GM19372 (cell line): ENCODE measurements at regions not wholly inside any gene's neighbourhood (a gene's known extent, or its start where the extent isn't known, plus 50 kb on each side); places are given as distances from the start of the nearest gene placed in this dataset.

ENCODE experiments used
- ATAC-seq: cut with Tn5 transposase; IDR thresholded peaks from one replicate; pipeline ENCODE4 v1.9.1; 2021; ENCODE audit warnings: mild to moderate bottlenecking, low read depth, moderate library complexity; ENCODE audit not compliant: unreplicated experiment

DNA sequence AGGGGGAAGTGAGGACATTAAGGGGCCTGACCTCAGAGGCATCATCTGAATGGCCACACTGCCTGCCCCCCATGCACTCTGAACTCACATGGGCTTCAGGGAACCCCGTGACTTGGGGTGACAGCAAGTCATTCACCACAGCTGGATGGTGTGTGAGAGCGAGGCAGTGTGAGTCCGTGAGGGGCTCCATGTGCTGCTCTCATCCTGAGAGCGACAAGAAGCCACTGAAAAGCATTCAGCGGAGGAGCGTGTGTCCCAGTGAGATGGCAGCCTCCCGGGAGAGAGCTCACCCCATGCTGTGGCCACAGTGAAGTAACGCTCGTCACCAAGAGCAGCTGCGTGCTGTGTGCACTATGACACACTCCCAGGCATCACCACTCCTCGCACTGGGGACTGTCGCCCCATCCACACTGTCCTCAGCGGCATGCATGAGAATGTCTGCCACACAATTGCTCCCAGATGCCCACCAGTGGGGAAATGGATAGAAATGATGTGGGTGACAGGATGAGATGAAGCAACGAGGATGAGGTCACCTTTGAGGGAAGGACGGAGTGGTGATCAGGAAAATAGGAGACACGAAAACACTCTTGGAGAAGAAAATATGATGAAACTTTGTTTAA lies 213.0 kb upstream of the RAB6C start:
- ATAC-seq = no peak

- ATAC-seq = no peak
Measured at GRCh38 chr2:129767346-129768035, 212.0 kb upstream of the RAB6C start.

- ATAC-seq = no peak
Measured at GRCh38 chr2:129768036-129768386, 211.5 kb upstream of the RAB6C start.

GRCh38 chr2:129768485-129769184 lies 210.8 kb upstream of the RAB6C start:
- no peak for ATAC-seq

- ATAC-seq = no peak
Measured at GRCh38 chr2:129769185-129769991, 210.1 kb upstream of the RAB6C start.

- ATAC-seq = no peak
Measured at GRCh38 chr2:129771418-129772189, 207.9 kb upstream of the RAB6C start.

- no peak for ATAC-seq
Measured at GRCh38 chr2:129772190-129772579, 207.3 kb upstream of the RAB6C start.

DNA sequence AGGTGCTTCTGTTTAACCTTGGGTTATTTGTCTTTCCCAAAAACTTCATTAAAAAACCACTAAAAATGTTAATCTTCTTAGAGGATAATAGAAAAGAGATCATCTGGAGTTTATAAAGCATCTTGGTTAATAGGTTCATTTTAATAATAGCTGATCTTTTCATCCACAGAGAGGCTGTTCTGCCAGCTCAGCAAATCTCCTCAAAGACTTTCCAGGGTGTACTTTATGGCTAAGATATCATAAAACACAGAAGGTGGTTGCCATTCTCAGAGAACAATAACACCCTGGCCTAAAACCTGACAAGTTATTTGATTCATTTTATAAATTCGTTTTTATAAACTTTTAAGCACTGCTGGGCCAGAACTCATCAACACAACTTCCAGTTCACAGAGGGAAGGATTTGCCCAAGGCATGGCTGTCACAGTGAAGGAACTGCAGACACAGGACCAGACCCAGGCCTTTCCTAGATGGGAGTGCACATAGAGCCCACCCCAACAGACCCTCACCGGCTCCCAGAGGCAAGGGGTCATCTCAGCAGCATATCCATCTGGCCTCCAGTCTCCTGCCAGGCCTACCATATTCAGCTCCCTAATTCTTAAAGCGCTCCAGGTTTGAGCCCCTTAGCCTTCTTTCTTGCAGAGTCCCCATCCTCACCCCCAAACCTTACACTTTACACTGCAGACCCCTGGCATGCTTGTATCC lies 203.4 kb upstream of the RAB6C start:
- ATAC-seq = no peak

GRCh38 chr2:129777146-129777545 lies 202.3 kb upstream of the RAB6C start:
- no peak for ATAC-seq

DNA sequence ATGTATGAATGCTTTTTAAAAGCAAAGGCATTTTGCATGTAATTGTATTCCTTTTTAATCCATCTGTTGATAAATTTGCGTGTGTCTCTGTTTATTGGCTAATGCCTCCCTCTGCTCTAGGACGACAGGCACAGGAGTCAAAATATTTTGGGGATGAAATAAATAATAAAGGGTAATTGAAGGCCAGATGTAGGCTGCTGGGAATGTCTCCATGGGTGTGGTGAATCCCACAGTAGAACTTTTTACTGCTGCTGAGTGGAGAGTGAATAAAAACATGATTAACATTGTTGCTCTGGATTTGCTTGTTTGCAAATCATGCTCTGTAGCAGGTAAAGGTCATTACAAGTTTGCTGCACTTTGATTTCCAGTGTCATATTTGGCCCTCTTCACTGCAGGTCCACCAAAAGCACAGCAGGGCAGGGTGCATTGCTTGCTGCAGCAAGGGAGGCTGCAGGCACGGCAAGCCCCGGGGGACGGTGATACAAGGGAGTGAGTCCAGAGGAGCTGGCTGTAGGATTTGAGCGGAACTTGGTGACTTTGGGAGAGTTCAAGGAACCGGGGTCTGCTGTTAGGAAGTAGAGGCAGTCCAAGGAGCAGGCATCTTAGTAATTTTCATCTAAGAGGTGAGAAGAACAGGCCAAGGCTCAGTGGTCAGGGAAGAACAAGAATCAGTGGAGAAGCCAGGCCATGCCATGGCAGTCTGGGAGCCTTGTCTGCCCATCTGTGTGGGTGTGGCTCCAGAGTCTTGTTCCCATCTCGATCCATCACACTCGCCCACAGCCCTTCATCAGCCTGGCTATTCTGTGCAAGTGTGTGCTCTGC lies 201.5 kb upstream of the RAB6C start:
- no peak for ATAC-seq

GRCh38 chr2:129778584-129778877 lies 200.9 kb upstream of the RAB6C start:
- ATAC-seq = no peak

GRCh38 chr2:129779783-129780182 lies 199.7 kb upstream of the RAB6C start:
- no peak for ATAC-seq

DNA sequence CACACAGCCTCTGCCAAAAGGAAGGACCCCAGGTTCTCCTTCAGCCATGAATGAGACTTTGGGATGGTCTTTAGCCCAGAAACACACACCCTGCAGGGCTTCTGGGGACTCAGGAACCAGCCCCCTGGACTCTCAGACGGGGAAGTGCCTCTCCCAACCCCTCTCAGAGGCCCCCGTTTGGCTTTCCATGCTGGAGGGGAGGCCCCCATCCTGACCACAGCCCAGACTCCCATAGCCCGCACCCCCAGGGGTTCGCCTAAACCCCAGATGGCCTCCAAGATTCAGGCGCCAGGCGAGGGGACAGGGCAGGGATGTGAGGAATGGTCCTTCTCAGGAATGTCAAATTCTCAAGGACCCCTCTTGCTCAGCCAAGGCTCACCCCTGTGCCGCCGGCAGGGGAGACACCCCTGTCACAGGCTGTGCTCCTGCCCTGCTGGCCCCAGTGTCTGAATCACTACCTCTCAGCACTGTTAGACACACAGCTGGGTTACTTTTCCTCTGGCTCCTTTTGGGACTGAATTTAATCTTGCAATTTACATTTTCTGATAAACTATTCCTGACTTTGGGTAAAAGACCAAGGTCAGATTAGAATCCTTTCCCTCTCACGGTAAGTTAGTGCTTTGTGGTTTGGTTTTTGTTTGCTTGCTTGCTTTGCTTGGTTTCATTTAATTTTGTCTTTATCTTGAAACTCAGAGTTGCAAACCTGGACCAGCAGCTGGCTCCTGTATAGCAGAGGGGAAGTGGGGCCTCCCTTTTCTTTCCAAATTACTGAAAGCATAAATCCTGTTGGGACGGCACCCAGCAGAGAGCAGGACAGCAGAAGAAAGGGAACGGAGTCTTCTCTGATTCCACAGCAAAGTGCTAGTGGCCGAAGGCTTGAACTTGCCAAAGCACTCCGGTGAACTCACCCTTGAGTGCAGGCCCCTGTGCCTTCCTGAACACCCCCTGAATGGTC lies 198.9 kb upstream of the RAB6C start:
- ATAC-seq = no peak

DNA sequence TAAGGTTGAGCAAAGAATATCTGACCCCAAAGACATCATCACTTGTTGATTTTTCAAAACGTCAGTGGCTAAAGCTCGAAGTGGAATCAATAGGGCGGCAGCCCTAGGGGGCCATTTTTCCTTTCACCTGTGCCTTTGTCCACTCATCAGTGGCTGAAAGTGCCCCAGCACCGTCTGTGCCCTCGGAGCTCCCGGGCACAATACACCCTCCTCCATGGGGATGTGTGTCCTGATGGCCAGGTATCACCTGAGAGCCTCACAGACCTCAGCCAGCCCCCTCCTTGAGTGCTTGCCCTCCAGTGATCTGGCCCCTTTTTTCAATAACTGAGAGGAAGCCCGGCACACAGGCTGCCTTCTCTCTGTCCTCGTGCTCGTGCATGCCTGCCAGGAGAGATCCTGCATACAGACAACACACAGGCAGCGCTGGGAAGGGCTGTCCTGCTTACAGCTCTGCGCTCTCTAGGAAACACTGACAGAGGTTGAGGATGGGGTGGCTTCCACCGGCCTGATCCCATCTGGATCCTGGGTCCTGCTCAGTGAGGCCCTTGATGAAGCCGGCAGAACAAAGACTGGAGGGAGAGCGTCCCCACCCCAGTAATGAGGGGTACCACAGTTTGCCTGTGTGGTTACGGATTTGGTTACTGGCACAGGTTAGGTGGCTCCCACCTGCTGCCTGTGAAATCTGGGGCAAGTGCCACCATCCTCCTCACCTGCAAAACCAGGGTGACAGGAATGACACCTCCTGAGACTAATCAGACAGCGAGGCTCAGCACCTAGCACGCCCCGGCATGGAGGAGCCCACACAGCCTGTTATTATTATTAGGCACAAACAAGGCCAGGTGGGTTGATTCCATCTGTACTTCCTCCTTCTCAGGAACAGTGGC lies 197.5 kb upstream of the RAB6C start:
- ATAC-seq = no peak

GRCh38 chr2:129782633-129782990 lies 196.9 kb upstream of the RAB6C start:
- no peak for ATAC-seq

GRCh38 chr2:129784486-129784885 lies 195.0 kb upstream of the RAB6C start:
- no peak for ATAC-seq

GRCh38 chr2:129791712-129792111 lies 187.8 kb upstream of the RAB6C start:
- no peak for ATAC-seq
